G401.6 (cell line): ENCODE measurements at regions not wholly inside any gene's neighbourhood (a gene's known extent, or its start where the extent isn't known, plus 50 kb on each side); places are given as distances from the start of the nearest gene placed in this dataset.
"Not testable (repeated sequence)": the region's sequence is repeated elsewhere in the genome, so short reads cannot be mapped to it uniquely, and the experiment has no call there.

ENCODE experiments used
- FAIRE-seq: peaks from 2 replicates; lab custom pipeline; 2012; peaks lifted over from hg19 to GRCh38; lab: Jason Lieb, UNC

DNA sequence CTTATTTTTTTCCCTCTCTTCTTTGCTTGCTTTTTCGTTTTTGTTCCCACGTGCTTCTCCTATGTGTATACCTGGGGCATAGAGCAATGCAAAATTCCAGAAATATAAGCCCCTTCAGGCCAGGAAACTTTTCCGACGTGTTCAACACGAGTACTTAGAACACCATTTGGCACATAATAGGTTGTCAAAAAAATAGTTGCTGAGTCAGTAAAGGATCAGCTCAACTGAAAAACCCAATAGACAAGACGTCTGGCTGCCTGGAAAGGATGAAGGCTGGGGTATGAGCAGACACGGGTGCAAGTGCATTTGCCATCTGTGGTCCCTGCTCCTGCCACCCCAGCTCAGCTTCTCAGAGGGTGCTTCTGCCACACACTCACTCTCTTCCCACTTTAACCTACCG is 823.0 kb upstream of the SOX11 start:
- no peak for FAIRE-seq

- no peak for FAIRE-seq
Observed at GRCh38 chr2:4873364-4873763, 818.8 kb upstream of the SOX11 start.

DNA sequence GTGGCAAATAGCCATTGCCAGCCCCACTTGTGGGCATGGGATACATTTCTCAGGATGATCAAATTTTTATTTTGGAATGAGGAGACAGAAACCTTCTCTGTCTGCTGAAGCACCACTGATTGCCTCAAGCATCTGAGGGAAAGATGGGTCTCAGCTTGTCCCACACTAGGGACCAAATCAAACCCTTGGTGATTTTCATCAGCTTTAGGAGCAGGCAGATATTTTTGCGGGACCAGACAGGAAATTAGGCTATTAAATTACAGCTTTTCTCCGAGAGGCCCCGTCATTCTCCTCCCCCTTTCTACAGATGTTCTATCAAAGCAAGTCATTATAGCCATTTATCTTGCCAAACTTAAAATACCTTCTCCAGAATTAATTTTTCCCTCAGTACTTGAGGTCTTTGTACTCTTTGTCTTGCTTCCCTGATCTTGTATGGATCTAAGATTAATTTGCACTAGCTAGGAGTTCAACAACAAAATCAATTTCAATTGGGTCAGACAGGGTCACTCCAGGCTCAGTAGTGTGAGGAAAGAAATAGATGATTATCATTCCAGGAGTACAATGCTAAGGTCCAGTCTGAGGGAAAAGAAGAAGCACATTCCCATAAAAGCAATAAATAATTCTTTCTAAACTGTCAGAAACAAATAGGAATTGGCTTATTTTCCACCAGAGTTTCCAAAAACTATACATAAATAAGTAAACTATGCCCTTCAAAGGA is 818.1 kb upstream of the SOX11 start:
- FAIRE-seq, result no peak

DNA sequence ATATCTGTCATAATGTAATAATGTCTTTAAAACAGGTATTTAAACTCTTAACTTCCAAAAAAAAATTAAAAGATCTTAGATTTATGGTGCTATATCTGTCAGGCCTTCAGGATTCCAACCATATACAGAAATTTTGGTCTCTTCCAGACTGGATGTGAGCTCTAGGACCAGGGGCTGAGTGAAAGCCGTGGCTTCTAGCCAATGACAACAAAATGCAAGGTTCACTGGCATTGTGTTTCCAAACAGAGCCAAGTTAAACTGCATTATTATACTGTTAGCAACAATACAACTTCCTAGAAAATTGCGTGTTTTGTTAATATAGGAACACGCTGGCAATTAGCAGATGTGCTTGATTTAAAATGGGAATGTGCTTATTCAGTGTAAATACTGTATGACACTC is 809.8 kb upstream of the SOX11 start:
- no peak for FAIRE-seq

- FAIRE-seq, result no peak
Observed at GRCh38 chr2:4882941-4883340, 809.2 kb upstream of the SOX11 start.

DNA sequence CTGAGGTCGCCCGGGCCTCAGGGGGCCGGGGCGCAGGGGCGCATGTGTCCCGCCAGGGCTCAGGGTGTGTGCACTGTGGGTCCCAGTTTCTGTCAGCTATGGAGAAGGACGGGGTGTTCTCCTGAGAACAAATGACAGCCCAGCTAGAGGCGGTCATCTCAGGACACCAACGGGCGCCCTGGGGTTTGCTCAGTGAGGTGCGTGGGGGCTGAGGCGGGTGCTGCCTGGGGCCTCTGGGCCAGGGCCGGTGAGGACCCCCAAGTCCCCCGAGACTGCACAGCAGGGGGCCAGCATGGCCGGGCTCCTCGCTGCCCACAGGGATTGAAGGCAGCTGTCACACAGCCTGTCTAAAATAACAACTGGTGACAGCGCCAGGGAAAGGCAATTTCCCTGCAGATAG is 808.8 kb upstream of the SOX11 start:
- no peak for FAIRE-seq

- FAIRE-seq, result no peak
Observed at GRCh38 chr2:4884117-4884571, 808.0 kb upstream of the SOX11 start.

- FAIRE-seq, result no peak
Observed at GRCh38 chr2:4891394-4891793, 800.8 kb upstream of the SOX11 start.

DNA sequence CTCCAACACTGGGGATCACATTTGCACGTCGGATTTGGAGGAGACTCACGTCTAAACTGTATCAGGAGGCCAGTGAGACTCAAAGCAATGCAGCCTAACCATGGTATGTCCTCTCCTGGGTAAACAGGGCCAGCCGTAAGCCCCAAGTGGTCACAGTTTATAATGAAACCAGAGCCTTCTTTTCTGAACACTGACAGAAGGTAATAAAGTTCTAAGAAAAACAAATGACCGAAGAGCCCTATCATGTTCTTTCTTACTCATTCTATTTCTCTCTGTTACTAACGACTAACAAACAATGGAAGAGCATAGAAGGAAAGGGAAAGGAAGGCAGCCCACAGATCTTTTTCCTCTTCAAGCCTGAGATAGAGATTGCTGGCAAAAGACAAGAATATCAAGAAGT is 796.8 kb upstream of the SOX11 start:
- no peak for FAIRE-seq

GRCh38 chr2:4898706-4899105 is 793.5 kb upstream of the SOX11 start:
- FAIRE-seq, result no peak

DNA sequence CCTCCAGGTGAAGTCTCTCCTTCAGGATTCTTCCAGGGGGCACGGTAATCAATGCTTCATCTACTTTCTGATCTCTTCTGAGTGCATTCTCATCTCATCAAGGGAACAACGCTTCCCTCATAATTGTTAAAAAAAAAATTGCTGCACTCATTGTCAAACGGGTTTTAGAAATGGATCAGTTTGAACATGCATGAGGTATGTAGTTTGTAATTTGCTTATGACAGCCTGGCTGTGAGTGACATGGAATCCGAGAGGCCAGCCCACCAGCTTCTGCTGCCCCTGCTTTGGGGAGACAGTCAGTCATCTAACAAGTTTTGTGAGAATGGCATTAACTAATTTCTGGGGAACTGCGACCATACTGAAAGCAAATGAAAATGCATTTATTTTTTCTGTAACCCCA is 791.9 kb upstream of the SOX11 start:
- no peak for FAIRE-seq

DNA sequence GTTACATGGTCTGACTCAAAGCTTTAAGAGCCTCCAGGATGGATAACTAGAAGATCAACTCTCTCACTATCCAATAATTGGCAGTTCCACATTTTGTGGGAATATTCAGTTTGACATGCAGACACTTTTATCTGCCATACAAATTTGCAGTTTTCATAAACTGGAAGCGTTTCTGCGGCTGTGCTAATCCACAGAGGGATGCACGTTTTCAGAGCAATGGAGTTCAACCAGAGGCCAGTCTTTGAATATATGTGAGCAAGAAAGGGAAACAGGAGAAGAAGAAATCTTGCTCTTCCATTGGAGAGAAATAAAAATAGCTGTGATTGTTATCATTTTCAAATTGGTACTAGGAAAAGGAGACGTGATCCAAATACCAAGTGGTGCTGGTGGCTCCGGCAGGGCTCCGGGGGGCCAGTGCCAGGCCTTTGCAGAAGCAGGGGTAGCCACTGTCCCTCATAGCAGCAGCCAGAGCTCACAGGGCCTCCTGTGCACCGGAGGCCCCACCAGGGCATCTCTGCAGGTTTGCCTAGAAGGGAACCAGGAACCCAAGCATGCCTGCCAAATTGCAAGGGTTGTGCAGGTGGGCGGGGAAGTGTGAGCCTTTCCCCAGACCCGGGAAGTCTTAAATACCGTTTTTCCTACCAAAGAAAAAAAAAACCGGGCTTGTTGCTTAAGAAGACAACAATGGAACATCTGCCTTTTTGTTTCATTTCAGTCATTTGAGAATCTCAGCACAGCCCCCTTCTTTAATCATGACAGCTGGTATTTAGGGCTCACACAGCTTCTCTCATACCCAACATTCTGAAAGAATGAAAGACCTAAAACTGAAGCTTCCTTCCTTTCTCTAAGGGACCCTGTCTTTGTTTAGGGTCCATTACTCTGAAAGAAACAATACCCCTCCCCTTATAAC is 791.1 kb upstream of the SOX11 start:
- FAIRE-seq, result no peak

DNA sequence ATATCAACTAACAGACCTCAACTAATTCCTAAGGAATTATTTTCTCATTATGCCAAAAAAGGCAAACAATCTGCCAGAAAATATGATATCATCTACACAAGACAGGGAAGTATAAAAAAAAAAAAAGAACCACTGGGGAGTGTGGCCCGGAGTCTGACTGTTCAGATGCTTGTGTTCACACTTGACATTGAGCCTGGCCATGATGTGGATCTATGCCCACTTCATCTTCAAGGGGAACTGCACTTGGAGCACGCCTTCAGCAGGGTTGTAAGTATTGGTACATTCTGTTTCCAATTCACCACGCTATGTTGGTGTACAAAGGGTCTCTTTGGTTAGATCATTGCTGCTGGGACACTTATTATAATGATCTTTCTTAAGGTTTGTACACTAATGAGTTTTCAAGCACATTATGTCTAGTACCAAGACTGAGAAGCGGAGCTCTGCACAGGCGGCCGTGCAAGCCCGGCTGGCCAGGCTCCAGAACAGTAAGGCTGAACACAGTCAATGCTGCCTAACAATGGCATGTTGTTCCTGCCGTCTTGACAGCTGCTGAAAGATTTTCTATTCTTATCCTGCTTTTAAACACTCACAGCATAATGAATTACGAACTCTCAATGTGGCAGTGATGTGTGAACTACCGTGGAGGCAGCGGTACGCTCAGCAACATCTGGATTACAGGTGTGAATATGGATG is 788.4 kb upstream of the SOX11 start:
- FAIRE-seq, result no peak

GRCh38 chr2:4908461-4908860 is 783.7 kb upstream of the SOX11 start:
- FAIRE-seq, result no peak

DNA sequence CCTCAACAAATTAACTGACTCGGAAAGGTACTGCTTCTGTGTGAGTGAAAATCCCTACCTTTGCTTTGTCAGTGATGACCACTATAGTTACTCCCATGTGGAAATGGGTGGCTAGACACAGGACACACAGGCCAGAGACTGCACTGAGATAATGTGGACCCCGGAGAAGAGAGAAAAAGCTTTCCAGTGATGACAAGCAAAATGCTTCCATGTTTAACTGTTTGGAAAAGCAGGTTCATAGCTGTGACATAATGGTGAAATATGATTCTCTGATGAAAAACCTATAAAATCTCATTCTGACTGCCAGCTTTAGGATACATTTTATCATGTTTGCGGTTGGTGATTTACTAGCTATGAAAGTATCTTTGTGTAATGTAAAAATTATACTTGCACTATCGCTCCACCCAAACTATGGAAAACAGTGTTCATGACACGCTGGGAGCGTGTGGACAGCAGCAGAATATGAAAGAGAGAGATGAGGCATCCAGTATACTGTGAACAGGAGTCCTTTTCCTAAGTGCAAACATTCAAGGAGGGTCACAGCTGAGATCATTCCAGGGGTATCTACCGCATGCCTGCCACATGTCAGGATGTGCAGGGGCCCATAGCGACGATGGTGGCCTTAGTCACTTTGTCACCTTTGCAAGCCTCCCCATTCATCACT is 782.7 kb upstream of the SOX11 start:
- no peak for FAIRE-seq

DNA sequence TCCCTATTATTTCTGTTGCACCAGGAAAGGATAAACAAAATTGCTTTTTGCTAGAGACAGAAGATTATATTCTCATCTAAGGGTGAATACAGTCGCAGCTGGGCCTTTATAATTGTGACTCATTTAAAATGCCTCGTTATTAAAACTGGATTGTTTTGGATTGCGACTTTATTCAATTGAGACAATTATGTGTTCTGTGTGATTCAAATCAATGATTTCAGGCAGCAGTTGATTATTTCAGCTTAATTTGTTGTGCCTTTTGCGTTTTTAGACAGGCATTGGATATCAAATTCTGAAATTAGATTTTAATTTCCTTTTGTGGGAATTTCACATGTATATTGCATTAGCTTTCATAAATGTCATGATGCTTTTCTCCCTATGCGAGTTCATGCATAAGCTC is 778.1 kb upstream of the SOX11 start:
- no peak for FAIRE-seq

GRCh38 chr2:4914551-4914950 is 777.6 kb upstream of the SOX11 start:
- FAIRE-seq, result no peak

DNA sequence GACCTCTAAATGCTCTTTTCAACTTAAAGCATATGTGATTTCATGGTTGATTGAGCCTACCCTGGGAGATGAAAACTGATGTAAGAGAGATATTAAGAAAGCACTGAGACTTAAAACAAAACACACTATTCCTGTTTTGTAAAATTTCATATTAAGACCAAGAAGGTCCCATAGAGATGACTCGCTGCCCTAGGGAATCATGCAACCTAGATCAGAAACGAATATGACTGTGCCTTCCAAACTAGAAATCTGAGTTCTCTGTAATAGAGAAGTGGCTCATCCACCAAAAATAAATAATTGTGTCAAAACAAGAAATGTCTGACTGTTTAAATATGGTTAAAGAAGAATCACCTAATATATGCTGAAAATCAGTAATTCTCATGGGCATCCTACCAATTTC is 776.8 kb upstream of the SOX11 start:
- no peak for FAIRE-seq

GRCh38 chr2:4916094-4916493 is 776.1 kb upstream of the SOX11 start:
- FAIRE-seq, result no peak

DNA sequence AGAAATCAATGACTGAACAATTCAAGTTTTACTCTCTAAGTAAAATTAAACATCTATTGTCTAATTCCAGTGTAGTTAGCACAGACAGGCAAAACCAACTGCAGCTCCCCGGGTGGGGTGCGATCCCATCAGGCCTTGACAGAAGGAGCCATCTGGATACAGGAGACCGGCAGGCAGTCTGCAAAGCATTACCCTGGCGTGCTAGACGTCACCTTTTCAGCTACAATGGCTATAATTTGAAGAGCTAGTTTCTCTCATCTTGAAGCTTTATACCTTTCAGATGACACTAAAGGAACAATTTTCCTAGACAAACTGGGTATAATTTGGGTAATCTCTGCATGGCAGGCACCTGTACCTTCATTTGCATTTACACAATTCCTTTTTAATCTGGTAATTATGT is 761.5 kb upstream of the SOX11 start:
- FAIRE-seq, result no peak

- no peak for FAIRE-seq
Observed at GRCh38 chr2:4931721-4932365, 760.3 kb upstream of the SOX11 start.

DNA sequence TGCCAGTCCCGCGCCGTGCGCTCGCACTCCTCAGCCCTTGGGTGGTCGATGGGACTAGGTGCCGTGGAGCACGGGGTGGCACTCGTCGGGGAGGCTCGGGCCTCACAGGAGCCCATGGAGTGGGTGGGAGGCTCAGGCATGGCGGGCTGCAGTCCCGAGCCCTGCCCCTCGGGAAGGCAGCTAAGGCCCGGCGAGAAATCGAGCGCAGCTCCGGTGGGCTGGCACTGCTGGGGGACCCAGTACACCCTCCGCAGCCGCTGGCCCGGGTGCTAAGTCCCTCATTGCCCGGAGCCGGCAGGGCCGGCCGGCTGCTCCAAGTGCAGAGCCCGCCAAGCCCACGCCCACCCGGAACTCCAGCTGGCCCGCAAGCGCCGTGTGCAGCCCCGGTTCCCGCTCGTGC is 756.9 kb upstream of the SOX11 start:
- FAIRE-seq, result not testable (repeated sequence)
